ENCODE measurements at regions not wholly inside any gene's neighbourhood (a gene's known extent, or its start where the extent isn't known, plus 50 kb on each side); places are given as distances from the start of the nearest gene placed in this dataset.
"Not testable (repeated sequence)": the region's sequence is repeated elsewhere in the genome, so short reads cannot be mapped to it uniquely, and the experiment has no call there.

DNA sequence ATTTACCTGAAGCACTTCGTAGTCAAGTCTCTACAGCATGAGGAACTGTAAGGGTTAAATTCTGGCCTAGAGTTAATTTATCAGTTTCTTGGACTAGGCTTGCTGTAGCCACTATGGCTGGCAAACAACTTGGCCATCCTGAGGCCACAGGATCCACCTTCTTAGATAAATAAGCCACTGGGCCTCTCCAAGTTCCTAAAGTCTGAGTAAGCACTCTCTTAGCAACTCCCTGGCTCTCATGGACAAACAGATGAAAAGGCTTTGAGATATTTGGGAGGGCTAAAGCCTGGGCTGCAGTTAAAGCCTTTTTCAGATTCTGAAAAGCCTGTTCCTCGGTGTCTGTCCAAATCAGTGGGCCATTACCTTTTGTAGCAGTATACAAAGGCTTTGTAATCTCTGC lies 675.0 kb downstream of the TMEM121 start:
- no peak for DNase-seq (ENCODE audit: low spot score)

DNA sequence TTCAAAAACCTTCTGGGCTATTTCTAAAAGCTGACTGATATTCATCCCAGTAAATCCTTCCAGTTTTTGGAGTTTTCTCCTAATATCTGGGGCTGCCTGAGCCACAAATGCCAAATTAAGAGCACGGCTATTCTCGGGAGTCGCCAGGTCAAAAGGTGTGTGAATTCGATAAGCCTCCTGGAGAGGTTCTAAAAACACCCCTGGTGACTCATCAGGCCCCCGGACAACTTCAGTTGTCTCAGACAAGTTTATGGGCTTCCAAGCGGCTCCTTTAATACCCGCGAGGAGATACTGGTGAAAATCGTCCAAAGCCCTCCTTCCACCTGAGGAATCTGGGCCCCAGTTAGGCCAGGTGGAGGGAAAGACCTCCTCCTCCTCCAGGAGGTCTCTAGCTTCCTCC lies 677.1 kb downstream of the TMEM121 start:
- DNase-seq (ENCODE audit: low spot score) = no peak

DNA sequence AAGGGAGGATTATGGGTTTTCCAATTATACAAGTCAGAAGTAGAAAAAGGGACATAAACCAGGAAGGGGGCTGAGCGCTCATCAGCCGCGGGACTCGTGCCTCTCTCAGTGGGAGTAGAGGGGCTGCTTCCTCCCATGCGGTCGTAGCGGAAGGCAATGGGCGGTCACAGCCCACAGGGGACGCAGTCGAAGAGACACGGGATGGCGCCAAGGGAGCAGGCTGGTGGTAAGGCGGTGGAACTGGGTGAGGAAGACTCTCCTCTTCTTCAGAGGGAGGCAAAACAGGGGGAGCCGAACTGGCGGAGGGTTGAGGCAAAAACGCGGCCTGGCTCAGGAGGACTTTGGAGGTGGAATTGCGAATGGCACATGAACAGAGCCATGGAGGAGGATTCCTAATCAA lies 677.7 kb downstream of the TMEM121 start:
- no peak for DNase-seq (ENCODE audit: low spot score)

DNA sequence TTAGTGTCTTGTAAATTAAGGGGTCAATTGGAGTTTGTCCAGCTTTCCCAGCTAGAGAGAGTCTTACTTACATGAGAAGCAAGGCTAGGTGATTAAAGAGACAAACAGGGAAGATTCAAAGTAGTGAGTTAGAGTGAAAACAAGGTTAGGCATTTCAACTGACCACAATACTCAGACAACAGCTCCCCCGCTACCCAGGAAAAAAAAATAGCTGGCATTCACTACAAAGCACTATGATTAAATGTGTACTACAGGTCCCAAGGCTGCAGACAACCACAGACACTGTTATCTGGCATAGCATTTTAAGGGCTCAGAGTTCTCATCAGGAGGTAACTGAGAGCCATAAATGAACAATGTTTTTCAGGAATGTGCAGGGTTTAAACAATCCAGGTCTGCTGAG lies 680.9 kb downstream of the TMEM121 start:
- DNase-seq (ENCODE audit: low spot score) = no peak

DNA sequence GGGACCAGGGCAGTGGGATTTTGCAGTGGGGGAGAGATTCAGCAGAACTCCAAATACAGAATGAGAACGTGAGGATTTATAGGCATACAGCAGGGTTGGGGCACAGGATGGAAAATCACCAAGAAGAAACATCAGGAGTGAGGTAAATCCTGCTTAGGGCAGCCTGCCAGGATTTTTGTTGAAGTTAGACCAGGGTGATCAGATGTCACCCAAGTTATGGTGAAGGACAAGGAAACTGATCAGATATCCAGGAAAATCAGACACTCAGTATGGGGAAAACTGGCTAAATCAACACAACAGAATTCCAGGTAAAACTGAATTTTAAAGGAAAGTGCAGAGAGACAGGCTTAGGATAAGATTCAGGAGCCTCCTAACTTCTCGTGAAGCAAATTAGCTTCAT lies 682.4 kb downstream of the TMEM121 start:
- DNase-seq (ENCODE audit: low spot score) = no peak

DNA sequence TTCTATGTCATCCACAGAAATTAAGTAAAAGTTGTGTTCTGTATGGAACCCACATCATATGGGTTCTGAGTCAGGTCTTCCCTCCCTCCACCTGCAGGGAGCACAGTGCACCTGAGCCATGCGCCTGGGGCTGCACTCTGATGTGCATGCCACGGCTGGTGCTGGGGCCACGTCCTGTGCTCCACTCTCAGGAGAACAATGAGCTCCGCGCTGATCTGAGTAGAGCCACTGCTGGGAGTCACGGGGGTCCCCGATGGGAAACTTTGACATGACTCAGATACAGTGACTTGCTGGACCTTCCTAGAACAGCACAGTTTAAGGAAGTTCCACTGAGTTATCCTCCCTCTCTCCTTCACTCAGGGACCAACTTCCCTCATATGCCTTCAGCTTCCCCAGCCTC lies 683.4 kb downstream of the TMEM121 start:
- DNase-seq (ENCODE audit: low spot score) = no peak

DNA sequence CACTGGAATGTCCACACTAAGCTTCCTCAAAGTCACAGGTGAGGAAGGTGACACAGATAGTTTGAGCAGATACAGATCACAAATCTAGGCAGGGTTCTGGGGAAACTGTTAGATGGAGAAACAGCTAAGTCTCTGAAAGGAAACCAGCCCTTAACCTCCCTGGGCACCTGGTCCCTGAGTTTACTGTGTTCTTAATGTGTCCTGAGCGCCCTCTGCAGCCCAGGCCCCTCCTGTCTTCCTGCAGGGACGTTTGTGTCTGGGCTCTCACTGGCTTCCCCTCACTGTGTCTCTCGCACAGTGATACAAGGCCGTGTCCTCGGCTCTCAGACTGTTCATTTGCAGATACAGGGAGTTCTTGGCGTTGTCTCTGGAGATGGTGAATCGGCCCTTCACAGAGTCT lies 684.3 kb downstream of the TMEM121 start:
- no peak for DNase-seq (ENCODE audit: low spot score)

DNA sequence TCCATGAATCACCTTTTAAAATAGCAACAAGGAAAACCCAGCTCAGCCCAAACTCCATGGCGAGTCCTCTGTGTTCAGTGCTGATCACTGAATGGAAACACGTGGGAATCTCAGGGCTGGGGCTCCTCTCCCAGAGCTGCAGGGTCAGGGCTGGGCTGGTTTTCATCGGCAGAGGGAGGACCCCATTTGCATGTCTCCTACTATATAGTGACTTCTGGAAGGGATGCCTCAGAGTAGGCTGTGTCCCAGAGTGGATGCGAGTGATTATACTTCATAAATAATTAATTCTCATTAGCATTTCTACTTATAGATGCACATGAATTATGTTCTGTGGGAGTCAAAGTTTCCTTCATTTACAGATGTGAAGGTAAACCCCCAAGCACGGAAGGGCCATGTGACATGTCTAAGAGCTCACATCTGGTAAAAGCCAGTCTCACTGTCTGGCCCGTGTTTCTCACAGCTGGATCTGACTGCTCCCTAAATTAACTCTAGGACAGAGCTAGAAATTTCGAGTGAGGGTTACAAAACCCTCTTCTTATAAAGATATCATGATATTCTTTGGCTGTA lies 685.0 kb downstream of the TMEM121 start:
- no peak for DNase-seq (ENCODE audit: low spot score)

DNA sequence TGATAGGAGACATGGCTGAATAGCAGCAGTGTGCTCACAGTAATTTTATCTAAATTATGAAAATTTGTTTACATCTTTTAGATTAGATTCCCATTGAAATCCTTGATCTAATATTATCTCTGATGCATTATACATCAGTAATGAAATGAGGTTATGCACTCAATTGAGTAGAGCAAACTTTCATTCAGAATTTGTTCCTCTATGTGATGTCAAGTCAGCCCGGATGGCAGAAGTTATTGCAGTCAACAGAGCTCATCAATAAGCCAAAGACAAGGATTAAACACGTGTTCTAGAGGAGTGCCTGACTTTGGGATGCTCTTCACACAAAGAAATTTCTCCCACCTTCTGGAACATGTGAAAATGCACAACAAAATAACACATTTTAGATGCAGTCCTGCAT lies 688.8 kb downstream of the TMEM121 start:
- DNase-seq (ENCODE audit: low spot score) = no peak

DNA sequence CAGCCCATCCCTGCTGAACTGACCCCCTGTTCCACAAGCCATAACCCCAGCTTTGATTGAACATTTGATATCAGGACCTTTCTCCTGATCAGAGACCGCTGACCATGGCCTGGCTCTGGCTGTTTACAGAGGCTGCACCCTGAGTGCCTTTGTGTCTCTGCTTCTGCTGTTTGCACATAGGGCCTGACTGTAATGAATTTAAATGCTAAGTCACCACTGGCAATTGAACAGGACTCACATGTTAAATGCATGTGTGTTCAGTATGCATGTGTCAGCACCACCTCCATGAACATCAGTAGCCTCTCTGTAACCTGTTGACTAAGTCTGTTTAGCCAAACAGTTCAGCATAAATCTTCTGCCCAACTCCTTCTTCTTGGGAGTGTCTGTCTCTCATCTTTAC lies 690.3 kb downstream of the TMEM121 start:
- no peak for DNase-seq (ENCODE audit: low spot score)

DNA sequence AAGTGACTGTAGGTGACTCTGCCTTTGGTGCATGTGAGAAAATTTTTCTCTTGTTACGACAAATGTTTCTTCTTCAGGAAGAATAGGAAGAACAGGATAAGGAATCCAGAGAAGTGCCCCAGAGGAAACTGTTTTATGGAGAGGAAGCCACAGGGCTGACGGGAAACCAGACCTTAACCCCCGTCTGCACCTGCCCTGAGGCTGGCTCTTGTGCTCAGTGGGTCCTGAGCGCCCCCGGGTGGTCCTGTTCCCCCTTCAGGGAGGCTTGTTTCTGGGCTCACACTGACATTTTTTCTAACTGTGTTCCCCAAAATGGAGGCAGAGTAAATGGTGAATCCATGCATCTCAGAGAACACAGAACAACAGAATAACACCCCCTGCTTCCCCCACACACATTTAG lies 691.8 kb downstream of the TMEM121 start:
- DNase-seq (ENCODE audit: low spot score) = no peak

DNA sequence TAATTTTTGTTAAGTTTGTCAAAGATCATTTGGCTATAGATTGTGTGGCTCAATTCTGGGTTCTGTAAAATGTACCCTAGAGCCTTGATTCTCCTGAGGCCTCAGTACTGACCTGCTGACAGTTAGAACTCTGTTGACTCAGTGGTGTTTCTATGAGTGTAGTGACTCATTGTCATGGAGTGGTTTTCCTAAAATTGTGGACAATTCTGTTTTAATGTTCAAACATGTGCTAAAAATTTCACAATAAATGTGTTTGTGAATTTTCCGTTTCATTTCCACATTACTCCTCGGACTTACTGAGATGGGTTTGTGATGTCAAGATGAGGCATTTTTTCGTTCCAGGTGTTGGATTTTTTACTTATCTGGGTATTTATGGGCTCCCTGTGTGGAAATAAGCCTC lies 695.9 kb downstream of the TMEM121 start:
- no peak for DNase-seq (ENCODE audit: low spot score)

DNA sequence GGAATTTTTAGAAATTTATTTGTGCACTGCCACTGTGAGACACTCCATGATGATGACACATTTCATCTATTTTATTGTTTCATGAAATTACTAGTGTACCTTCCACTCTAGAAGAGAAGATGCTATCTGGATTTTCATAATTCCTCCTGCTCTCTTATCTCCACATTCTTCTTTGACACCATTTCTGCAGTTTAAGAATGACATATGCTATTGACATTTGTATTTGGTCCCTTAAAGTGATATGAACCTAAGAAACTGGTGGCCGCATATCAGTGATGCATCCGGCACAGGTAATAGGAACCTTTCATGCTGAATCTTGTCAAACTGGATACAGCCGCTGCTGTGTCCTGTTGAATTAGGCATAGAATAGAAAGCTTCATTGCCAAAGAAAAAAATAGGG lies 696.3 kb downstream of the TMEM121 start:
- no peak for DNase-seq (ENCODE audit: low spot score)

DNA sequence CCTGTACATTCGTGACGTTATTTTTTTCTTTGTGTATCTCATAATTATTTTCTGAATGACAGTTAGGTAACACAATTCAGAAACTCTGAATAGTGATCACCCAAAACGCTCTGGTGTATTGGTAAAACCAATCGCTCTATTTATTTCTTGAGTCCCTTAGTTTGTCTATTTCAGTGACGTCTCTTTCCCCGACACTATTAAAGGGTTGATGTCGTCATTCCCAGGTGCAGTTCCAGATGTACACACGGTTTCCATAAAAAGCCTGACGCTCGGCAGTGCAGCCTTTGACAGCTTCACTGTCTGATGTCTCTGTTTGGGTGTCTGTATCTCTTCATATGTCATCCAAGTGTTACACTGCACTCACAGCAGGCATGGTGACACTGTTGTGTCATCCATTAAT lies 701.4 kb downstream of the TMEM121 start:
- no peak for DNase-seq (ENCODE audit: low spot score)

DNA sequence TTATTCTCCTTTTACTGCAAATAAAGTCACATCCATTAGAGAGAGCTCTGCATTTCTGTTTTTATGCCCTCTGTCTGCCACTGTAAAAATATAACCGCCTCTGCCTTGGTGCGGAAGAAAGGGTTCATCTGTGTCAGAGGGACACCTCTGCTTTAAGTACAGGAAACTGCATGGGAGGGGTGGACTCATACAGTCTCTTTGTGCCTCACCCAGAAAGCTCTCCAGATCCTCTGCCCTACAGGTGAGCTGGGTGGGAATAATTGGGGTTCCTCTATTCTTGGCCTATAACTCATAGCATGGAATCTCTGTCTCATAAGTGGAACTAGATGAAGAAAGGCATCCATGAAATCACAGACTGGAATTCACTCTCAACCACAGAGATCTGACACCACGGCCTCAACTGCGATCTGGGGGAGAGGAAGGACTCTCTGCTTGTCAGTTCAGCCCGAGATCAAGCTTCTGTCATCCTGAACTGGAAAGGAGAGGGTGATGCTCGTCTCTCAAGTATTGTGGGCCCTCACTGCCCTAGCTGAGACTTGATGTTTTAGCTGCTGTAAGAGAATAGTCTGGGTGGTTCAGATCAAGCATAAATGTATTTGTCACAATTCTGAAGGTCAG lies 702.3 kb downstream of the TMEM121 start:
- DNase-seq (ENCODE audit: low spot score) = no peak

DNA sequence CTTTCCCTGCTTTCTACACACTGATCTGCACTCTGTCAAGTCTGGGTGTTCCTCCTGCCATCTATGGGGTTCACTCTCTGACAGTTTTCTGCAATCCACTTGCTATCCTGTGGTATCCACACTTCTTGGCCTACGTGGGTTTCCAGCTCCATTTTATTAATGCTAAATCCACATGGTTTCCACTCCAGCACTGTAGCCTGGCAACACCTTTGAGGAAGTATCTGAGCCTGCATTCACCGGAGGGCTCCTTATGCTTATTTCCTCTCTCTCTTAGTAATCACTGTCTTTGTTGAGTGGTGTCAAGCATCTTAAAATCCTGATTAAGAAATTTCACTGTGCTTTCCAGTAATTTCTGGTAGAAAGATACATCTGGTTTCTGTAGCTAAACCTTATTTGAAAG lies 703.7 kb downstream of the TMEM121 start:
- DNase-seq (ENCODE audit: low spot score) = no peak

DNA sequence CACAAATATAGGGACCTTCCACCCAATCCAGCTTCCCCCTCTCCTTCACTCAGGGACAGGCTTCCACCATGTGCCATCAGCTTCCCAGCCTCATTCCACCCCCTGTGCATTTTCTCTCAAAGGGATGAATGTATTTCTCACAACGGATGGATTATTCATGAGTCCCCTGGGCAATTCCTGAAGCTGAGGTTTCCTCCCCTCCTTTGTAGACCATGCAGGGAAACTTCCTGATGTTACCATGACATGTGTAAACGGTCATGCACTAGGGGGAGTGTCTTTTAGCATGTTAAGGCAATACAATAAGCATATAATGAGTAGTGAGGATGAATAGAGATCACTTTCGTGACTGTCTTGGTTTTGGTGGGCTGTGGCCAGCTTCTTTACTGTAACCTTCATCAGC lies 706.8 kb downstream of the TMEM121 start:
- DNase-seq (ENCODE audit: low spot score) = not testable (repeated sequence)

DNA sequence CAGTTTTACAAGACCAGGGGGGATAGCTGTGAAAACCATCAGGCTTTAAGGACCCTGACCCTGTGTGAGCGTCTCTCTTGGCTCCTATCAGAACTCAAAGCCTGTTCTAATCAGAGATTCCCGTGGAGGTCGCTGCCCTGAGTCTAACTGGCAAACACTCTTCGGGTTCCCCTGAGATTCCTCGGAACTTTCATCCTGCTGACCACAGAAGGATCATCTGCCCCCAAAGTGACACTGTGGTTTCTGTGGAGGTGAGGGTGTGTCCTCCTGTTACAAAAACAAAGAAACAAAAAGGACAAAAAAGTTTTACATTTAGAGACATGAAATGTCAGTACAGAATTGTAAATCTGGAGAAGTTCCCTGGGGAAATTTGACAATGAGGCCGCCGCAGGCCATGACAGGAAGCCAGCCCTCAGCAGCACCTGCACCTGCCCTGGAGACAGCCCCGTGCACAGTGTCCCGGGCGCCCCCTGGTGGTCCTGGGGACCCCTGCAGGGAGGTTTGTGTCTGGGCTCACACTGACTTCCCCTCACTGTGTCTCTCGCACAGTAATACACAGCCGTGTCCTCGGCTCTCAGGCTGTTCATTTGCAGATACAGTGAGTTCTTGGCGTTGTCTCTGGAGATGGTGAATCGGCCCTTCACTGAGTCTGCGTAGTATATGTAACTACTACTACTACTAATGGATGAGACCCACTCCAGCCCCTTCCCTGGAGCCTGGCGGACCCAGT lies 708.3 kb downstream of the TMEM121 start:
- not testable (repeated sequence) for DNase-seq (ENCODE audit: low spot score)

DNA sequence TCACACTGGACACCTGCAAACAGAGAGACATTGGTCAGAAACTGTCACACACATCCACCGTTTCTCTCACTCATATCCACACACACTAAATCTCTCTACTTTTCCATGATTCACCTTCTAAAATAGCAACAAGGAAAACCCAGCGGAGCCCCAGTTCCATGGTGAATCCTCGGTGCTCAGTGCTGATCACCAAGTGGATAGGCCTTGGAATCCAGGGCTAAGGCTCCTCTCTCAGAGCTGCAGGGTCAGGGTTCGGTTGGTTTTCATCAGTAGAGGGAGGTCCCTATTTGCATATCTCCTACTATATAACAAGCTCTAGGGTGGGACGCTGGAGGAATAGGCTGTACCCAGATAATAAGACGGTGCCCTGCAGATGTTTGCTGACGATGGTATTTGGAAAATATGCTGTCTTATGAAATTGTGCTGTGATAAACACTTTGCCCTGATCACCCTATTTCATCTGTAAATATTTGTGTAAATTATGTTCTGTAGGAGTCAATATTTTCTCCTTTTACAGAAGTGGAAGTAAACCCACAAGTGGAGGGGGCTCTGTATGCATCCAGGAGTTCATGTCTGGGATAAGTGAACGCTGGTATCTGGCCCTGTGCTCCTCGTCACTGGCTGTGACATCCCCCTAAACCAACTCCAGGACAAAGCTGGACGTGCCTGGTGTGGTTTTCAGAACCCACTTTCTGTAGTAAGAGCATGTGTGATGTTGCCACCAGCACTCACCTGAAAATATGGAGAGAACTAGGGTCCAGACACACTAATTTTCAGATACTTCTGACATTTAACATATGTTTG lies 709.2 kb downstream of the TMEM121 start:
- no peak for DNase-seq (ENCODE audit: low spot score)

DNA sequence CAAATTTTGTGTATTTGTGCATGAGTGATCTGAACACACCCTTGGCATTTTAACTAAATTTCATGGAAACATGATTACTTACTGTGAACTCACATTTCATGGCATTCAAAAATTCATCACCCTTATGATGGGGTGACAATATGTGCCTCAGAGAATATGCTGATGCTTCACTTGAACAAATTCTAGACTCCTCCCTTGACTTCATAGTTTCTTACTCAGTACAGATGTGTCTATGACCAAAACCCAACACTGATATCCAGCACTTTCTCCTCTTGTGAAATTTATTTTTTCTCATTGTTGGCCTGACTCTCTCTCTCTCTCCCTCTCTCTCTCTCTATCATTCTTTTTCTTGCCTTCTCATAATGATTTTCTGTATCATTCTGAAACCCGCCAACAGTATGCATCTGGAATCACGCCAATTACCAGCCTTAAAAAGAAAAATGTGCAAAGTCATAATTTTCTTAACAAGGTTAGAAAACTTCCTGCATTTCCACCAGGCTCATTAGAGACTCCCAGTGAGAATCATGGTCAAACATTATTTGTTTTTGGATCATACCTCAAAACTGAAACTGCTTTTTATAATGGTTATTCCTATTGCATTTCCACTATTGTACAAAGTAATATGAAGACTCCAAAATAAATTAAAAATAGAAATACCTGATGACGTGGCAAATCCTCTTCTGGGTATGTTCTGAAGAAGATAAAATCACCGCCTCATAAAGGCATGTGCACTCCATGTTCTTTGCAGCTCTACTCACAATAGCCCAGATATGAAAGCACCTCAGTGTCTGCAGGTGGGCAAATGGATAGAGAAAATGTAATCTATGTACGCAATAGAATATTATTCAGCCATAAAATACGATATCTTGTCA lies 722.2 kb downstream of the TMEM121 start:
- DNase-seq (ENCODE audit: low spot score) = no peak

DNA sequence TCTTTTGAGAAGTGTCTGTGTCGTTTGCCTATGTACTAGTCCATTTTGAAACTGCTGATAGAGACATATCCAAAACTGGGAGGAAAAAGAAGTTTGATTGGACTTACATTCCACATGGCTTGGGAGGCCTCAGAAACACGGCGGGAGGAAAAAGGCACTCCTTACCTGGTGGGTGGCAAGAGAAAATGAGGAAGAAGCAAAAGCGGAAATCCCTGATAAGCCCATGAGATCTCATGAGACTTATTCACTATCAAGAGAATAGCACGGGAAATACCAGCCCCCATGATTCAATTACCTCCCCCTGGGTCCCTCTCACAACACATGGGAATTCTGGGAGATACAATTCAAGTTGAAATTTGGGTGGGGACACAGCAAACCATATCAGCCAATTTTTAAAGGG lies 727.6 kb downstream of the TMEM121 start:
- DNase-seq (ENCODE audit: low spot score) = not testable (repeated sequence)

DNA sequence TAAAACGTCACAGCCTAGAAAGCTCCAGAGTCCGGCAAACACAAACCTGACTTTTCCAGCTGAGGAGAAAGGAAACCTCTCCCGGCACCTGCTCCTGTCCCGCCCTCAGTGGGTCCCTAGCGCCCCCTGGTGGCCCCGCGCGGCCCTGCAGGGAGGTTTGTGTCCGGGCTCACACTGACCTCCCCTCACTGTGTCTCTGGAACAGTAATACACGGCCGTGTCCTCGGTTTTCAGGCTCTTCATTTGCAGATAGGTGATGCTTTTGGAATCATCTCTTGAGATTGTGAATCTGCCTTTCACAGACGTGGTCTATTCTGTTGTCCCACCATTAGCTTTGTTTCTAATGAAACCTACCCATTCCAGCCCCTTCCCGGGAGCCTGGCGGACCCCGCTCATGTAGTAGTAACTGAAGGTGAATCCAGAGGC lies 731.2 kb downstream of the TMEM121 start:
- DNase-seq (ENCODE audit: low spot score) = not testable (repeated sequence)
